ENCODE measurements at regions not wholly inside any gene's neighbourhood (a gene's known extent, or its start where the extent isn't known, plus 50 kb on each side); places are given as distances from the start of the nearest gene placed in this dataset.
"Not testable (repeated sequence)": the region's sequence is repeated elsewhere in the genome, so short reads cannot be mapped to it uniquely, and the experiment has no call there.

GRCh38 chr11:23933721-23934120 lies 563.1 kb upstream of the LUZP2 start:
- H3K4me3 ChIP-seq (ENCODE audit: low read length in 2 of 2): no peak overlapping the region
- H3K9ac ChIP-seq (ENCODE audit: low read length in 2 of 2): no peak overlapping the region
- H3K27me3 ChIP-seq (ENCODE audit: control insufficient read depth in 1 of 2, insufficient read depth in 2 of 2, low read length in 2 of 2): no peaks in the 10 kb centered on the region
- H3K9me3 ChIP-seq (ENCODE audit: control insufficient read depth in 2 of 2, low read length in 2 of 2): no peaks in the 10 kb centered on the region
- H3K4me1 ChIP-seq (ENCODE audit: control insufficient read depth, insufficient read depth, low read length): no peaks in the 10 kb centered on the region
- no peaks in the 10 kb centered on the region for H3K36me3 ChIP-seq (ENCODE audit: control insufficient read depth in 2 of 2, insufficient read depth in 2 of 2, low read length in 2 of 2)
- H3K27ac ChIP-seq (ENCODE audit: low read length): no peak overlapping the region

GRCh38 chr11:23934671-23935270 lies 562.1 kb upstream of the LUZP2 start:
- H3K9ac ChIP-seq (ENCODE audit: low read length in 2 of 2); H3K9me3 ChIP-seq (ENCODE audit: control insufficient read depth in 2 of 2, low read length in 2 of 2); H3K27ac ChIP-seq (ENCODE audit: low read length); H3K4me1 ChIP-seq (ENCODE audit: control insufficient read depth, insufficient read depth, low read length); H3K27me3 ChIP-seq (ENCODE audit: control insufficient read depth in 1 of 2, insufficient read depth in 2 of 2, low read length in 2 of 2); H3K4me3 ChIP-seq (ENCODE audit: low read length in 2 of 2); H3K36me3 ChIP-seq (ENCODE audit: control insufficient read depth in 2 of 2, insufficient read depth in 2 of 2, low read length in 2 of 2): not testable (repeated sequence)

- H3K36me3 ChIP-seq (ENCODE audit: control insufficient read depth in 2 of 2, insufficient read depth in 2 of 2, low read length in 2 of 2); H3K27ac ChIP-seq (ENCODE audit: low read length); H3K9me3 ChIP-seq (ENCODE audit: control insufficient read depth in 2 of 2, low read length in 2 of 2); H3K4me1 ChIP-seq (ENCODE audit: control insufficient read depth, insufficient read depth, low read length); H3K27me3 ChIP-seq (ENCODE audit: control insufficient read depth in 1 of 2, insufficient read depth in 2 of 2, low read length in 2 of 2); H3K9ac ChIP-seq (ENCODE audit: low read length in 2 of 2); H3K4me3 ChIP-seq (ENCODE audit: low read length in 2 of 2): not testable (repeated sequence)
Measured at GRCh38 chr11:23942117-23942815, 554.6 kb upstream of the LUZP2 start.

- Histone ChIP-seq H3K36me3 (ENCODE audit: control insufficient read depth in 2 of 2, insufficient read depth in 2 of 2, low read length in 2 of 2) (no peaks in the 10 kb centered on the region), H3K27ac (ENCODE audit: low read length) (no peak overlapping the region), H3K9me3 (ENCODE audit: control insufficient read depth in 2 of 2, low read length in 2 of 2) (no peaks in the 10 kb centered on the region), H3K27me3 (ENCODE audit: control insufficient read depth in 1 of 2, insufficient read depth in 2 of 2, low read length in 2 of 2) (no peaks in the 10 kb centered on the region), H3K9ac (ENCODE audit: low read length in 2 of 2) (no peak overlapping the region), H3K4me1 (ENCODE audit: control insufficient read depth, insufficient read depth, low read length) (no peaks in the 10 kb centered on the region), H3K4me3 (ENCODE audit: low read length in 2 of 2) (no peak overlapping the region)
Measured at GRCh38 chr11:23944923-23945322, 551.9 kb upstream of the LUZP2 start.

GRCh38 chr11:23947883-23948282 lies 549.0 kb upstream of the LUZP2 start:
- H3K9me3 ChIP-seq (ENCODE audit: control insufficient read depth in 2 of 2, low read length in 2 of 2): no peaks in the 10 kb centered on the region
- H3K9ac ChIP-seq (ENCODE audit: low read length in 2 of 2): no peak overlapping the region
- H3K36me3 ChIP-seq (ENCODE audit: control insufficient read depth in 2 of 2, insufficient read depth in 2 of 2, low read length in 2 of 2): no peaks in the 10 kb centered on the region
- no peak overlapping the region for H3K27ac ChIP-seq (ENCODE audit: low read length)
- H3K4me3 ChIP-seq (ENCODE audit: low read length in 2 of 2): no peak overlapping the region
- no peaks in the 10 kb centered on the region for H3K4me1 ChIP-seq (ENCODE audit: control insufficient read depth, insufficient read depth, low read length)
- H3K27me3 ChIP-seq (ENCODE audit: control insufficient read depth in 1 of 2, insufficient read depth in 2 of 2, low read length in 2 of 2): no peaks in the 10 kb centered on the region

GRCh38 chr11:23948851-23949250 lies 548.0 kb upstream of the LUZP2 start:
- no peaks in the 10 kb centered on the region for H3K9me3 ChIP-seq (ENCODE audit: control insufficient read depth in 2 of 2, low read length in 2 of 2)
- H3K4me1 ChIP-seq (ENCODE audit: control insufficient read depth, insufficient read depth, low read length): no peaks in the 10 kb centered on the region
- H3K9ac ChIP-seq (ENCODE audit: low read length in 2 of 2): no peak overlapping the region
- no peaks in the 10 kb centered on the region for H3K36me3 ChIP-seq (ENCODE audit: control insufficient read depth in 2 of 2, insufficient read depth in 2 of 2, low read length in 2 of 2)
- H3K27me3 ChIP-seq (ENCODE audit: control insufficient read depth in 1 of 2, insufficient read depth in 2 of 2, low read length in 2 of 2): no peaks in the 10 kb centered on the region
- H3K4me3 ChIP-seq (ENCODE audit: low read length in 2 of 2): no peak overlapping the region
- H3K27ac ChIP-seq (ENCODE audit: low read length): no peak overlapping the region

- no peaks in the 10 kb centered on the region for H3K36me3 ChIP-seq (ENCODE audit: control insufficient read depth in 2 of 2, insufficient read depth in 2 of 2, low read length in 2 of 2)
- H3K27ac ChIP-seq (ENCODE audit: low read length): no peak overlapping the region
- H3K27me3 ChIP-seq (ENCODE audit: control insufficient read depth in 1 of 2, insufficient read depth in 2 of 2, low read length in 2 of 2): no peaks in the 10 kb centered on the region
- H3K9ac ChIP-seq (ENCODE audit: low read length in 2 of 2): no peak overlapping the region
- H3K4me1 ChIP-seq (ENCODE audit: control insufficient read depth, insufficient read depth, low read length): no peaks in the 10 kb centered on the region
- H3K4me3 ChIP-seq (ENCODE audit: low read length in 2 of 2): no peak overlapping the region
- no peaks in the 10 kb centered on the region for H3K9me3 ChIP-seq (ENCODE audit: control insufficient read depth in 2 of 2, low read length in 2 of 2)
Measured at GRCh38 chr11:23953951-23954710, 542.7 kb upstream of the LUZP2 start.

- Histone ChIP-seq H3K4me1 (ENCODE audit: control insufficient read depth, insufficient read depth, low read length) (no peaks in the 10 kb centered on the region), H3K9ac (ENCODE audit: low read length in 2 of 2) (no peak overlapping the region), H3K4me3 (ENCODE audit: low read length in 2 of 2) (no peak overlapping the region), H3K27ac (ENCODE audit: low read length) (no peak overlapping the region), H3K36me3 (ENCODE audit: control insufficient read depth in 2 of 2, insufficient read depth in 2 of 2, low read length in 2 of 2) (no peaks in the 10 kb centered on the region), H3K27me3 (ENCODE audit: control insufficient read depth in 1 of 2, insufficient read depth in 2 of 2, low read length in 2 of 2) (no peaks in the 10 kb centered on the region), H3K9me3 (ENCODE audit: control insufficient read depth in 2 of 2, low read length in 2 of 2) (no peaks in the 10 kb centered on the region)
Measured at GRCh38 chr11:23954730-23955129, 542.1 kb upstream of the LUZP2 start.

GRCh38 chr11:23956586-23956985 lies 540.3 kb upstream of the LUZP2 start:
- no peak overlapping the region for H3K4me3 ChIP-seq (ENCODE audit: low read length in 2 of 2)
- no peaks in the 10 kb centered on the region for H3K4me1 ChIP-seq (ENCODE audit: control insufficient read depth, insufficient read depth, low read length)
- no peaks in the 10 kb centered on the region for H3K27me3 ChIP-seq (ENCODE audit: control insufficient read depth in 1 of 2, insufficient read depth in 2 of 2, low read length in 2 of 2)
- H3K36me3 ChIP-seq (ENCODE audit: control insufficient read depth in 2 of 2, insufficient read depth in 2 of 2, low read length in 2 of 2): no peaks in the 10 kb centered on the region
- no peaks in the 10 kb centered on the region for H3K9me3 ChIP-seq (ENCODE audit: control insufficient read depth in 2 of 2, low read length in 2 of 2)
- H3K9ac ChIP-seq (ENCODE audit: low read length in 2 of 2): no peak overlapping the region
- no peak overlapping the region for H3K27ac ChIP-seq (ENCODE audit: low read length)

GRCh38 chr11:23957314-23957713 lies 539.5 kb upstream of the LUZP2 start:
- no peaks in the 10 kb centered on the region for H3K9me3 ChIP-seq (ENCODE audit: control insufficient read depth in 2 of 2, low read length in 2 of 2)
- no peaks in the 10 kb centered on the region for H3K27me3 ChIP-seq (ENCODE audit: control insufficient read depth in 1 of 2, insufficient read depth in 2 of 2, low read length in 2 of 2)
- no peak overlapping the region for H3K4me3 ChIP-seq (ENCODE audit: low read length in 2 of 2)
- H3K36me3 ChIP-seq (ENCODE audit: control insufficient read depth in 2 of 2, insufficient read depth in 2 of 2, low read length in 2 of 2): no peaks in the 10 kb centered on the region
- H3K4me1 ChIP-seq (ENCODE audit: control insufficient read depth, insufficient read depth, low read length): no peaks in the 10 kb centered on the region
- H3K9ac ChIP-seq (ENCODE audit: low read length in 2 of 2): no peak overlapping the region
- H3K27ac ChIP-seq (ENCODE audit: low read length): no peak overlapping the region

- no peak overlapping the region for H3K9ac ChIP-seq (ENCODE audit: low read length in 2 of 2)
- H3K4me3 ChIP-seq (ENCODE audit: low read length in 2 of 2): no peak overlapping the region
- H3K27me3 ChIP-seq (ENCODE audit: control insufficient read depth in 1 of 2, insufficient read depth in 2 of 2, low read length in 2 of 2): no peaks in the 10 kb centered on the region
- no peaks in the 10 kb centered on the region for H3K36me3 ChIP-seq (ENCODE audit: control insufficient read depth in 2 of 2, insufficient read depth in 2 of 2, low read length in 2 of 2)
- H3K9me3 ChIP-seq (ENCODE audit: control insufficient read depth in 2 of 2, low read length in 2 of 2): no peaks in the 10 kb centered on the region
- H3K27ac ChIP-seq (ENCODE audit: low read length): no peak overlapping the region
- H3K4me1 ChIP-seq (ENCODE audit: control insufficient read depth, insufficient read depth, low read length): no peaks in the 10 kb centered on the region
Measured at GRCh38 chr11:23959462-23959861, 537.4 kb upstream of the LUZP2 start.

All from stomach smooth muscle (tissue), 2 donors.